ENCODE measurements at regions not wholly inside any gene's neighbourhood (a gene's known extent, or its start where the extent isn't known, plus 50 kb on each side); places are given as distances from the start of the nearest gene placed in this dataset.

DNA sequence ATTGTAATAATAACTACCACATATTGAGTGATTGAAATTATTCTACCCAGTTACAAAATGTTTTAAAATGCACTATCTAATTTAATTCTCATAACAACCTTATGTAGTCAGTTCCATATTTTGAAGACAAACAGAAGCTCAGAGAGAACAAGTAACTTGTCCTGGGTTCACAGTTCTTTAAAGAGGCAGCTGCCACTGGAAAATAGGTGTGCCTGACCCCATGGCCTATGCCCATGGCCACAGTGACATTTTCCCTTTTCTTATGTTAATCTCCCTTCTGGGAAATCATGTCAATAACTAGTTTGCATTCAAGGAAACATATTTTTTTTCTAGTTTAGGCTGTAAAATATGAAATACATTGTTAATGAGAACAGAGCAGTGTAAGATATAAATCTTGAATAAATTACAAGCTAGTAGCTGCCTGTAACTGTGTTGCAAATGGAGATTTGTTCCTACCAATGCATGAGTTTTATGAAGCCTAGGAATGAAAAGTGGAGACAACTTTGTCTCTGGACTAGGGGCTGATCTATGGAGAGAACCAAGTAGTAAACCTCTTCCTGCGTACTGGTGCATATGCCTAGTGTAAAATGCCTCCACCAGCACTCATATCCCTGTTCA lies 1018.0 kb downstream of the NTRK3 start:
- intact Hi-C loops (cut with DNase I) = no loop called here
- DNase-seq (ENCODE audit: low spot score) = no peak

DNA sequence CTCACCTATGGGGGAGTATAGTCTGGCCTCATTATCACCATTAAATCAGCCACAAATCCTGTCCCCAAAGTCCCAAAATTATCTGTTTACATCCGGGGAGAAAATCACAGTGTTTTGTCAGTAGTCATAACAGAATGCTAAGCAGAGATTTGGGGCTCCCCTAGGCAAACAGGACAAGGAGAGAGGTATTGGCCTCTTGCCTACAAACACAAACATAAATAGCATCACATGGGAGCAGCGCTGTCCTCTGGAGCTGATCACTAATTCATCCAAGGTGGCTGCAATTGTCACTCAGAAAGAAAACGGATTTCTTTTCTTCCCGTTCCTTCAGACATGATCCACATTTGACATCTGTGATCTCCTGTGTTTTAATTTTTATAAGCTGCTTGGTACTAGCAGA lies 1028.1 kb downstream of the NTRK3 start:
- intact Hi-C loops (cut with DNase I) = no loop called here
- no peak for DNase-seq (ENCODE audit: low spot score)

DNA sequence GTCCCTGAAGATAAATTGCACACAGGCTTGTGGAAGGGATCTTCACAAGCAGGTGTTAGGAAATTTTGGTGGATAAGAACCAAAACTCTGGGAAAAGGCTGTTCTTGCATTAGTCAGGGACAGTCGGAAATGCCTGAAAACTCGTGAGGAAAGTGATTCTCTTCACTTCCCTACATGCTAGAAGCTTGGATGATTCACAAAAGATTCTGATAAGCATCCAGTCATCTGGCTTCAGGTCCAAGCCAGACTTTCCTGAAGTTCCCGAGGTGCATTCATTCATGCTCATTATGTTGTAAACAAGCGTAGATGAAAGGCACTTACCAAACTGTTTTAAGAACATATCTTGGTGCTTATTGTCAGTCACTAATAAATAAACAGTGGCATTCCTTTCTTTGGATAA lies 1028.7 kb downstream of the NTRK3 start:
- DNase-seq (ENCODE audit: low spot score) = no peak
- intact Hi-C loops (cut with DNase I) = no loop called here

DNA sequence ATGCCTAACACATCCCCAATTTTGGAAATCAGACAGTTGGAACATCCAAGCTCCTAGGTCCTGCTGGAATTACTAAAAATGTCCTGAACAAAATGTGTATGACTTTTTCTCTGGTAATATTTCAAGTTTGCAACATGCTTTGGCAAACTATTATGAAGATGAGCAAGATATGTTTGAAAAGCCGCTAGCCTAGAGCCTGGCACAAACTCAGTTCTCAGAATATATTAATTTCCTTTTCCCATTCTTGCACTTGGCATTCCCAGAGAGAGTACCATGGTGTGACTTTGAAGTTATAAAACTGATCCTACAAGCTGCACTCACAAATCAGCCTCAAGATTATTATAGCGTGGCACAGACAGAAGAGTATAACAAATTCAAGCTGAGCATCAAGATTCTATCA lies 1031.1 kb downstream of the NTRK3 start:
- DNase-seq (ENCODE audit: low spot score) = no peak
- intact Hi-C loops (cut with DNase I) = no loop called here

DNA sequence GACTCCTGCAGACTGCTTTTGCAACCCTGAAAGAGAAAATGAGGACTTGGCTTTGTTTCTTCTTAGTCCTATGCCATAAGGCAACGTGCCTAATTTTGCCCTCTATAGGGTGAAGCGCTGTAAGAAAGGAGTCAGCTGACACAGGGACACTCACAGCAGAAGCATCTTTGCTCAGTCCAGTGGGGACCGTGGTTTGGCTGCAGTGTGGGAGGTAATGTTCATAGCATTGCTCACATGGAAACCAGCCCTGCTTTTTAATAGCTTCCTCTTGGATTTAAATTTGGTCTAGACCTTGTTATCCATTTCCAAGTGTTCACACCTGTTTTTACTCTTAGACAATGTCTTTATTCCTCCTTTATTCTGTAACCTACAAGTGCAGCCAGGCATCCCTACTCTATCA lies 1032.1 kb downstream of the NTRK3 start:
- intact Hi-C loops (cut with DNase I) = no loop called here
- DNase-seq (ENCODE audit: low spot score) = no peak

DNA sequence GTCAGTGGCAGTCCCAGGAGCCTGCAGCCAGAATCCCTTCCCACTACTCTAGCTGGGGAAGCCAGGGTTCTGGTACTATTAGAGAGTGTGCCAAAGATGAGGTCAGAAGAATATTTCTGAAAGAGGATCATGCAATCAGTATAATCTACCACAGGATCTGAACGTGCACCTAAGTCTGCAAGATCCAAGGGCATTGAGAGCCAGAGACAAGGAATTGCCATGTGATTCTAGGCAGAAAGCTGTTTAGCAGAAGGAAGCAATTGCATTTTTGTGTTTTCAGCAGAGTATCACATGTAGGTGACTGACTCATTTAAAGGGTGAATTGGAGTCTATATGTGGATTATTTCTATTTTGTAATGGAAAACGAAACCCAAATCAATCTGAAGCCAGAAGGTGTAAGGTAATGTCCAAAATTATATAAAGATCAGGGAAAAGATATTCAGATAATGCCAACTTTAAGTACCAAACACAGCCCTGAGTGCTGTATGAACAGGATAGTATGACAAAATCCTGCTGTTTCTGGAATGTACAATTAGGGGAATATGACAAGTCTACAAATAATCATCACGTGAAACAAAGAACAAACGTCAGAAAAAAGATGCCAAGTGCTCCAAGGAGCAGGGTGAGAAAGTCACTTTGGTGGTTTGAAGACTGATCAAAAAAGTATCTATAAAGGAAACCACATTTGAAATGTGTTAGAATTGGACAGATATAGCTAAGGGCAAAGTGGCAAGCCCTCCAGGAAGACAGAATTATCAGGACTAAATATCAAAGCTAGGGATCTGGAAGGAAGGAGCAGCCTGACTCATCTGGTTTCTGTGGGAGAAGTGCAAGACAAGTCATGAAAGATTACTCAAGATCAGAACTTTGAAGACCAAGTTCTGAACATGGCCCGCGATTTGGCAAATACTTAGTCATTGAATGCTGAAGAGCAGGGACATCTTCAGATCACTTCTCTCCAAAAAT lies 1036.6 kb downstream of the NTRK3 start:
- intact Hi-C loops (cut with DNase I) = no loop called here
- no peak for DNase-seq (ENCODE audit: low spot score)

DNA sequence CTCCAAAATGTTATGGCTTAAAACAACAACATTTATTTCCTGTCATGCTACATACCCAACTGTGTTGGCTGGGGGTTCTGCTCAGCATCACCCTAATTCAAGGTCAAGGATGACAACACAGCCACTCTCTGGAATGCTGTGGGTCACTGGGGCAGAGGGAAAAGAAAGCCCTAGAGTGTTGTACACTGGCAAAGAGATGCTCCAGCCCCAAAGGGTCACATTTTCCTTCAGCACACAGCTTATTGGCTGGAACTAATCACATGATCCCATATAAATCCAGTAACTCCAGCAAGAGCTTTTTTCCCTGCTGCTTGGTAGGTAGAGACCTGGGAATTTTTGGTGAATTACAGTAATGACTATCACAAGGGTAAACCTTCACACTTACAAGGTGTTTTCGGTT lies 1041.4 kb downstream of the NTRK3 start:
- DNase-seq (ENCODE audit: low spot score) = no peak
- intact Hi-C loops (cut with DNase I) = no loop called here

DNA sequence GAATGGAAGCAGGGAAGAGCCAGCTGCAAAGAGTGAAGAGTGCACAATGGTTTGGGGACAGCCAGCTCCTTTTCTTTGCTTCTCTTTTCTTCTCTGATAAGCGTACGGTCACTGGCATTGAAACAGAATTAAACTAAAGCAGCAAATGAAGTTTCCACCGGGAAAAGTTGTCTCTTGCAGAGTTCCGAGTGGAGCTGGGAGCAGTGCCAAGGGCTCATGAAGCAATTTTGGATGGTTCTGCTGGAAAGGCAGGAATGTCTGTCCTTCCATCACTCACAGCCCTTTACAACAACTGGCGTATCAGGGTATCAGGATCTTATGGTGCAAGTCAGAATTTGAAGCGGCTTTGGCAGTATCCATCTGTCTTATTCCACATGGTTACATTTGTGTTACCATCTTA lies 1042.9 kb downstream of the NTRK3 start:
- DNase-seq (ENCODE audit: low spot score) = no peak
- intact Hi-C loops (cut with DNase I) = no loop called here

DNA sequence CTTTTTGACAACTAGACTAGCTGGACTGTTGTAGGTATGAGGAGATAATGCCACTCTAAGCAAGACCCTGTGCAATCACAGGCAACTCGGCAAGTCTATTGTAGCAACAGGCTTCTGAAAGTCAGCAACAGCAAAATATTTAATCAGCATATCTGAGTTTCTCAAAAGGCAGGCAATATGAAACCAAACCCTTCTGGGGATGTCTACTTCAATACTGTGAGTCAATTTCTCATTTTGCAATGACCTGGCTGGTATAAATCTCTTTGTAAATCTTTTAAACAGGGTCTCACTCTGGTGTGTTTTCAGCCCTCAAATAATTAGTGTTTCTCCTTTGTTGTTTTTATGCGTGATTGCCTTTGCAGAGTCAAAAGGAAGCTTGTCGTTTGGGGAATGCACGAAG lies 1044.5 kb downstream of the NTRK3 start:
- intact Hi-C loops (cut with DNase I) = no loop called here
- no peak for DNase-seq (ENCODE audit: low spot score)

DNA sequence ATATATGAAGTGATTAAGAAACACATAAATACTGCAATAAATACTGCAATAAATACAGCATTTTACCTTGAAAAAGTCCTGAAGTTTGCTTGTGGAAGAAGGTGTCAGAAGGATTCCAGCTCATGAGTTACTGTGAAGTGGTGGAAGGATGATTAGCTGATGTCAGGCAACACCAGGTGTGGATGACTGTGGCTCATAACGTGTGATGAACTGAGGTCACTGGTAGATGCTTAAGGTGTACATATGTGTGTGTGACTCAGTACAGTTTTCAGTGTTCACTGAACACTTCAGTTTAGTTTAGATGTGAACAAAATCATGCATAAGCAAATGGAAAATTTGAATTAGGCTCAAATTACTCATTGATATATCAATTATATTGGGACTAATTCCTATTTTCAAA lies 1045.0 kb downstream of the NTRK3 start:
- DNase-seq (ENCODE audit: low spot score) = no peak
- intact Hi-C loops (cut with DNase I) = no loop called here

DNA sequence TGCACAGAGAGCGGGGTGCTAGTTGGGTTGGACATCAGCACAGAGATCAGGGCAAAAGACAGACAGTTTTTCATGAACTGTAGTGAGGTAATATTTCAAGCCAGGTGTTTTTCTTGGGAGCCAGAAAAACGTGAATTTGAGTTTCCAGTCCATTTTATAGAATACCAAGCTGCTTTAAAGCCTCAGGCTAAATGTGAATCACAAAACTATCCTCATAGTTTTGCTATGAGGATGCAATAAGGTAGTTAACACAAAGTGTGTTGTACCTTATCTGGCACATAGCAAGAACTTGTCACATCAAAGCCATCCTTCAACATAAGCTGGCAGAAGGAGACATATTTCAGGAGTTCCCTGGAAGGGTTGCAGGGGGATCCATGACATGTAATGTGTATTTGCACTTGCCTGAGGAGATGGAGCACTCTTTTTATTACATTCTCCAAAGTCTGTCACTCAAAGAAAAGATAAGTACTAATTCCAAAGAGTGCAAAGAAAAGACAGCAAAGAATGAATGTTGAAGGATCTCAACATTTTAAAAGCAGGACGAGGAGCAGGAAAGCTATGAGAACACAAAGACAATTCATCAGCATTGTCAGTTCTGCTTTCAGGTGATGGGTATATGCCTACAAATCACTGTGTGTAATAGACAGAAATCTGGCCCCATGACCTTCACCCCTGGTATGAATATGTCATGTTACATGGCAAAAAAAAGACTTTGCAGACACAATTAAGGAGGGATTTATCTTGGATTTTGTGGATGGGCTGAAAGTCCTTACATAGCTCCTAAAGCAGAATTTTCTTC lies 1046.4 kb downstream of the NTRK3 start:
- no peak for DNase-seq (ENCODE audit: low spot score)
- intact Hi-C loops (cut with DNase I) = no loop called here

DNA sequence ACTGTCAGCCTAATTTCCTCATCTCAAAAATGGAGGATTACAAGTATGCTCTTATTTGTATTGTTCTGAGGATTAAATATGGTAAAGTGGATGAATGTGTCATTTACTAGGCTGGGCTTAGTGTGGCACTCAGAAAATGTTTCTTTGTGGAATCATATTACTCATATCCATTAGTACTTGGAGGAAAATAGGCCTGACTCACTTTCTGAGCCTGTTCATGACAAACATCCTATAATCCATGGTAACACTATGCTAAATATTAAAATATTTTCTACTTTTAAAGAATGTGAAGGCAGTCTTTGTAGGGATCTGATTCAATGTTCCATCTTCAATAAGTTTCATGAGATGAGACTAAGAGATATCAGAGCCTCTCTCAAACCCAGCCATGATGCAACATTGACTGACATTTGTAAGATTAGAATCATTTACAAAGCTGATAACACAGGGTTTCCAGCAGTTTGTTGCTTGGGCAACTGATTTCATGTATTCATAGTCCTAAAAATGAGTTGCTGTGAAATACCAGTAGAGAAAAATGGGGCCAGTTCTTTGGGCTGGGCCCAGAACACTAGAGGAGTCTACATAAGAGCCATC lies 1048.5 kb downstream of the NTRK3 start:
- no peak for DNase-seq (ENCODE audit: low spot score)
- intact Hi-C loops (cut with DNase I) = no loop called here

DNA sequence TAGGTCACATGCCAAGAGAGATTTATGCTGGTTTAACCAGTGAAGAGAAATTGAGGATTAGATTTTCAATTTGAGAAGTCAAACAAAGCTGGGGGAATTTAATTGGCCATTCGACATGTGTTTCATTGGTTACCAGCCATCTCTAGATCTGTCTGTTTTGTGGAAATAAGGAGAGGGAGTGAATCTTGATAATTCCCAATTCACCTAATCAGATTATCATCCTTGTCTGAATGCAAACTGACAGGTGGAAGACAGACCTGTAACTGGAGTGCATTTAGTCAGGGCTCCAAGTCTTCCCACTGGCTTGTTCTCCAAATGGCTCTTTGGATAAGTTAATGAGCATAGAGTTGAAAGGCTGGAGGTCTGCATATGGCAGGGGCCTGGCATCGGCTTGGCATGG lies 1049.3 kb downstream of the NTRK3 start:
- intact Hi-C loops (cut with DNase I) = no loop called here
- DNase-seq (ENCODE audit: low spot score) = no peak

DNA sequence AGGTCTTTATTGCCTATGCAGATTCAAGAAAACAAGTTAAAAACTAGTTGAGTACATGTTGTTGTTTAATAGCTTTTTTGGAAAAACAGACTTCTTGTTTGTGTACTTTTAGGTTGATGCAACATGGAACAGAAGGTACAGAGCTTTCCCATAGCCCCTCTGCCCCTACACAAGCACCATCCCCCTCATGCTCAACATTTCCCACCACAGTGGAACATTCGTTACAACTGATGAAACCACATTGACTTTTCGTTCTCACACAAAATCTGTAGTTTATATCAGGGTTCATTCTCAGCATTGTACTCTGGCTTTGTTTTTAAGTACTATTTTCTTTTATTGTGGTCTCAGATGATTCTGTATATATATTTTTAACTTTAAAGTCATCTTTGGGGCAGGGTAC lies 1054.6 kb downstream of the NTRK3 start:
- no peak for DNase-seq (ENCODE audit: low spot score)
- intact Hi-C loops (cut with DNase I) = no loop called here

DNA sequence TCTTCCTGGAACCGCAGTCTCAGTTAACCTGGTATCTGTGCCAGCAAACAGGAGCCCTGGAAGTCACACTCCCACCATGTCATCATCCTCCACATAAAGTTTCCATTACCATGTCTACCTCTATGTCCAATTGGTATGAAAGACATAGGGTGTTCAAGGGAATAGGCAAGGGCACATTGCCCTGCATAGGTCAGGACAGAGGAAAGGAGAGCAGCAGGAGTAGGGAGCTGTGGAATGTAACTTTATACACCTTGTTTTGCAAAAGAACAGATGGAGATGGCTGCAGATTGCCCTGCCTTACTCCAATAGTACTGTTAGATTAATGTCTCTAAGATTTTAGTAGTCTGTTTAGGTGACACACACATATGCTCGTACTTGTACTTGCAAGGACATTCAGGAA lies 1056.4 kb downstream of the NTRK3 start:
- intact Hi-C loops (cut with DNase I) = no loop called here
- no peak for DNase-seq (ENCODE audit: low spot score)

DNA sequence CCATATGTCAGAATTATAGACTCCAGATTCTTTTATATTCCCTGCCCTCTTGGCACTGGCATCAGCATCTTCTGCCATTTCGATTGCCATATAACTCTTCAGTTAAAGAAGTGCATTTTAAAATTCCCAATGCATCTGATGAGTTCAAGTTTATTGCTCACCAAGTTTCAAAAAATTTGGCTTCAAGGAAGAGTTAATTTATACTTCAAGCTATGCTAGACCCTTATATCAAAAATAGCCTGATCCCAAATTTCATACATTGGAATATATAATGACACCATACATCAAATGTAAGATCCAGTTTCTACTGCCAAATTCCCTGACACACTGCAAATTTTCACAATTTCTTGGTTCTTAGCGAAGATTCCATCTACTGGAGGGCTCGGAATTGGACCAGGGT lies 1058.6 kb downstream of the NTRK3 start:
- DNase-seq (ENCODE audit: low spot score) = no peak
- intact Hi-C loops (cut with DNase I) = no loop called here

DNA sequence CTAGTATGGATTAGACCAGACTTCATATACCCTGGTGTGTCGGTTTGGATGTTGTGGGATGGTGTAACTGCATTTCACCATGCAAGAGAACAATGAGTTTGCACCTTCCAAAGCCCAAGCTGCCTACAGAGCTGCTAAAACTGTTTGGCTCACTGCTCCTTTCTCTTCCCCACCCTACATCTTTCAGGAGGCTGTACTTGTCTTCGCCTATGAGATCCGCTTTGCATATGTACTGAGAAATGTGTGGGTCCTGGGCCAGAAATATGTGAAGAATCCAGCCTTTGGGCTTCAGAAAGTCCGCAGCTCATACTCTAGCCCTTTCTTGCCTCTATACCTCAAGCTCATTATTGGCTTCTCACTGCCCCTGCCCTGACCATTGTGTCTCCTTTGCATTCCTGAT lies 1060.0 kb downstream of the NTRK3 start:
- intact Hi-C loops (cut with DNase I) = no loop called here

DNA sequence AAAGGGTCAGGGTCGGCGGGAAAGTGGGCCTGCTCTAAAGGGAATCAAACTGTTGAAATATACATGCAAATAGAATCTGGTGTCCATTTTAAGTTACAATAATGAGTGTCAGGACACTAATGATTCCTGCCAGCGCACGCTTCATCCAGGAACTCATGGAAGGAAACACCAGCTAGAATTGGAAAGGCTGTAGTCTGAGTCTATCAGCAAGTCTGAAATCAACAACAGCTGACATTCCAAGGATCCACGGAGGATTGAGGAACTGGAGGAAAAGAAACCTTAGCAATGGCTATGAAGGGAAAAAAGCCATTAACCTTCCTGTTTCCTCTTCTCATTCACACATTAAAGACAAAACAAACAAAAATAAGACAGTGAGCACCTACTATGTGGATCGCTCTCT lies 1063.1 kb downstream of the NTRK3 start:
- intact Hi-C loops (cut with DNase I) = no loop called here
- no peak for DNase-seq (ENCODE audit: low spot score)

More for the DNA sequence above, 1060.0 kb downstream of the NTRK3 start:
- no peak for DNase-seq (ENCODE audit: low spot score)

DNA sequence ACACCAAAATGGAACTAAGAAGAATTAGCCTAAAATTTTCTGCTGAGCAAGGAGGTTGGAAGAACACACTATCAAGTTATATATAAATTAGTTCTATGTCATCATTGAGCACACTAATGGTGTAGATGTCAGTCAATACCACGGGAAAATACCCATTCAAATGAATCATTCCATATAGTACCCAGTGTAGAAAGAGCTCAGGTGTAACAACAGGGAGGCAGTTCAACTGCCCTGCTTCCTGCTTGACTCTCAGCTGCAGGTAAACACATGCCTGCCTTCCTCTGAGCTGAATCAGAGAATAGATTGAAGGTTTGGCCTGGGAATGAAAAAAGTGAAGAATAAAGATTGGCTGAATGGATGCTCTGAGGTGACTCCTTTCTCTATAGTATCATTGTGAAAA lies 1088.0 kb downstream of the AGBL1 start:
- DNase-seq (ENCODE audit: low spot score) = no peak
- intact Hi-C loops (cut with DNase I) = no loop called here

DNA sequence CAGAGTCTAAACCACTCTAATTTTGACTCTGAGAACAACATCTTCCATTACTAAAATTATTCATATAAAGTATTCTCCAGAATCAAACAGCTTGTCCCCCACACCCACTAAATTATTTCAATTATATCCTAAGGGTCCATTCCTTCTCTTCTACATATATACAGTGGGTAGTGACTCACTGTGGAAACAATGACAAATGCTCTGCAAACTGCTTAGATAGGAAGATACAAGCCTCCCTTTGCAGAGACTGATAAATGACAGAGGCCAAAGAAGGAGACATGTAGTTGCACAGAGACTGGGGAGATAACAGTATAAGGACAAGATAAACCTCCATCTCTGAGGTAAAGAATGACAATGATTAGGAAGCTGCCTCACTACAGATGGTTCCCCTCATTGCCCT lies 1087.4 kb downstream of the AGBL1 start:
- intact Hi-C loops (cut with DNase I) = no loop called here
- no peak for DNase-seq (ENCODE audit: low spot score)
